Activated T-helper 17 cell treated with anti-CD3 and anti-CD28 coated beads, Interleukin-2, amount 50 U/mL, for 72 hours (primary cell): ENCODE measurements at regions not wholly inside any gene's neighbourhood (a gene's known extent, or its start where the extent isn't known, plus 50 kb on each side); places are given as distances from the start of the nearest gene placed in this dataset.

Source experiments
- ATAC-seq: fragments of 150-1000 bp; cut with Tn5 transposase; replicated peaks from 2 replicates; pipeline ENCODE4 v1.10.0; 2021; ENCODE audit warnings: mild to moderate bottlenecking, moderate library complexity
- H3K27ac Mint-ChIP-seq: one replicate; pipeline ENCODE4 v1.8.0; 2022; ENCODE audit warnings: mixed read lengths
- H3K27me3 Mint-ChIP-seq: one replicate; pipeline ENCODE4 v1.8.0; 2022; ENCODE audit warnings: mixed read lengths
- H3K36me3 Mint-ChIP-seq: one replicate; pipeline ENCODE4 v1.8.0; 2022; ENCODE audit warnings: low read depth, mild to moderate bottlenecking, mixed read lengths
- H3K4me1 Mint-ChIP-seq: one replicate; pipeline ENCODE4 v1.8.0; 2022; ENCODE audit warnings: mixed read lengths
- H3K4me3 Mint-ChIP-seq: one replicate; pipeline ENCODE4 v1.8.0; 2022; ENCODE audit warnings: mild to moderate bottlenecking, mixed read lengths
- H3K9me3 Mint-ChIP-seq: one replicate; pipeline ENCODE4 v1.8.0; 2022; ENCODE audit warnings: mixed read lengths

GRCh38 chr20:51228763-51229162, 205.9 kb upstream of the KCNG1 start:
- no peak for ATAC-seq
- no peaks in the 10 kb centered on the region for H3K4me1 Mint-ChIP-seq
- H3K27ac Mint-ChIP-seq = no peak overlapping the region
- no peaks in the 10 kb centered on the region for H3K36me3 Mint-ChIP-seq
- H3K27me3 Mint-ChIP-seq = peaks cover 18% of the 10 kb centered on the region
- H3K4me3 Mint-ChIP-seq = no peak overlapping the region
- H3K9me3 Mint-ChIP-seq = no peaks in the 10 kb centered on the region

- H3K36me3 Mint-ChIP-seq = no peaks in the 10 kb centered on the region
- H3K9me3 Mint-ChIP-seq = no peaks in the 10 kb centered on the region
- H3K4me1 Mint-ChIP-seq = no peaks in the 10 kb centered on the region
- ATAC-seq = no peak
- no peak overlapping the region for H3K27ac Mint-ChIP-seq
- no peak overlapping the region for H3K4me3 Mint-ChIP-seq
- peaks cover 22% of the 10 kb centered on the region for H3K27me3 Mint-ChIP-seq
Observed at GRCh38 chr20:51227744-51228143, 204.8 kb upstream of the KCNG1 start.

- H3K4me3 Mint-ChIP-seq = no peak overlapping the region
- H3K27ac Mint-ChIP-seq = no peak overlapping the region
- no peak for ATAC-seq
- H3K4me1 Mint-ChIP-seq = peaks cover 3% of the 10 kb centered on the region
- no peaks in the 10 kb centered on the region for H3K36me3 Mint-ChIP-seq
- H3K27me3 Mint-ChIP-seq = peaks cover 38% of the 10 kb centered on the region
- no peaks in the 10 kb centered on the region for H3K9me3 Mint-ChIP-seq
Observed at GRCh38 chr20:51223183-51223720, 200.3 kb upstream of the KCNG1 start.

- Mint-ChIP-seq H3K4me3 (no peak overlapping the region), H3K4me1 (peaks cover 3% of the 10 kb centered on the region), H3K36me3 (no peaks in the 10 kb centered on the region), H3K27ac (no peak overlapping the region), H3K9me3 (no peaks in the 10 kb centered on the region), H3K27me3 (peaks cover 44% of the 10 kb centered on the region)
- no peak for ATAC-seq
Observed at GRCh38 chr20:51221791-51222408, 199.0 kb upstream of the KCNG1 start.

- Mint-ChIP-seq H3K4me1 (peaks cover 3% of the 10 kb centered on the region), H3K9me3 (no peaks in the 10 kb centered on the region), H3K36me3 (no peaks in the 10 kb centered on the region), H3K27ac (no peak overlapping the region), H3K27me3 (peaks cover 51% of the 10 kb centered on the region), H3K4me3 (no peak overlapping the region)
- no peak for ATAC-seq
Observed at GRCh38 chr20:51221103-51221502, 198.2 kb upstream of the KCNG1 start.

- H3K27me3 Mint-ChIP-seq = peaks cover 56% of the 10 kb centered on the region
- peaks cover 3% of the 10 kb centered on the region for H3K4me1 Mint-ChIP-seq
- no peaks in the 10 kb centered on the region for H3K9me3 Mint-ChIP-seq
- H3K4me3 Mint-ChIP-seq = no peak overlapping the region
- no peak overlapping the region for H3K27ac Mint-ChIP-seq
- peak; percentile 32 for ATAC-seq
- H3K36me3 Mint-ChIP-seq = no peaks in the 10 kb centered on the region
Observed at GRCh38 chr20:51220293-51220706, 197.4 kb upstream of the KCNG1 start.

- Mint-ChIP-seq H3K9me3 (no peaks in the 10 kb centered on the region), H3K36me3 (no peaks in the 10 kb centered on the region), H3K27ac (no peak overlapping the region), H3K4me3 (no peak overlapping the region), H3K27me3 (peaks cover 62% of the 10 kb centered on the region), H3K4me1 (peaks cover 3% of the 10 kb centered on the region)
- no peak for ATAC-seq
Observed at GRCh38 chr20:51219544-51219943, 196.6 kb upstream of the KCNG1 start.

- H3K4me3 Mint-ChIP-seq = no peak overlapping the region
- H3K27me3 Mint-ChIP-seq = peaks cover 66% of the 10 kb centered on the region
- H3K4me1 Mint-ChIP-seq = peaks cover 3% of the 10 kb centered on the region
- ATAC-seq = no peak
- no peaks in the 10 kb centered on the region for H3K36me3 Mint-ChIP-seq
- no peaks in the 10 kb centered on the region for H3K9me3 Mint-ChIP-seq
- H3K27ac Mint-ChIP-seq = no peak overlapping the region
Observed at GRCh38 chr20:51218603-51219002, 195.7 kb upstream of the KCNG1 start.

- Mint-ChIP-seq H3K9me3 (no peaks in the 10 kb centered on the region), H3K27ac (no peak overlapping the region), H3K27me3 (peaks cover 61% of the 10 kb centered on the region), H3K4me1 (peaks cover 3% of the 10 kb centered on the region), H3K36me3 (no peaks in the 10 kb centered on the region), H3K4me3 (no peak overlapping the region)
- ATAC-seq = no peak
Observed at GRCh38 chr20:51217347-51218045, 194.6 kb upstream of the KCNG1 start.

- no peaks in the 10 kb centered on the region for H3K36me3 Mint-ChIP-seq
- ATAC-seq = no peak
- H3K9me3 Mint-ChIP-seq = no peaks in the 10 kb centered on the region
- no peak overlapping the region for H3K4me3 Mint-ChIP-seq
- H3K27me3 Mint-ChIP-seq = peaks cover 63% of the 10 kb centered on the region
- H3K27ac Mint-ChIP-seq = no peak overlapping the region
- peaks cover 3% of the 10 kb centered on the region for H3K4me1 Mint-ChIP-seq
Observed at GRCh38 chr20:51216850-51217249, 193.9 kb upstream of the KCNG1 start.

- no peaks in the 10 kb centered on the region for H3K36me3 Mint-ChIP-seq
- ATAC-seq = no peak
- H3K27ac Mint-ChIP-seq = no peak overlapping the region
- H3K27me3 Mint-ChIP-seq = peaks cover 62% of the 10 kb centered on the region
- no peaks in the 10 kb centered on the region for H3K9me3 Mint-ChIP-seq
- no peaks in the 10 kb centered on the region for H3K4me1 Mint-ChIP-seq
- no peak overlapping the region for H3K4me3 Mint-ChIP-seq
Observed at GRCh38 chr20:51212816-51213215, 189.9 kb upstream of the KCNG1 start.

GRCh38 chr20:51211191-51211590, 188.3 kb upstream of the KCNG1 start:
- no peaks in the 10 kb centered on the region for H3K36me3 Mint-ChIP-seq
- no peaks in the 10 kb centered on the region for H3K4me1 Mint-ChIP-seq
- H3K4me3 Mint-ChIP-seq = no peak overlapping the region
- ATAC-seq = no peak
- no peaks in the 10 kb centered on the region for H3K9me3 Mint-ChIP-seq
- H3K27me3 Mint-ChIP-seq = peaks cover 60% of the 10 kb centered on the region
- H3K27ac Mint-ChIP-seq = no peak overlapping the region

GRCh38 chr20:51210084-51210483, 187.2 kb upstream of the KCNG1 start:
- no peak overlapping the region for H3K27ac Mint-ChIP-seq
- H3K4me1 Mint-ChIP-seq = no peaks in the 10 kb centered on the region
- peak; percentile 40 for ATAC-seq
- H3K4me3 Mint-ChIP-seq = no peak overlapping the region
- H3K9me3 Mint-ChIP-seq = no peaks in the 10 kb centered on the region
- no peaks in the 10 kb centered on the region for H3K36me3 Mint-ChIP-seq
- peaks cover 52% of the 10 kb centered on the region for H3K27me3 Mint-ChIP-seq

- Mint-ChIP-seq H3K4me3 (no peak overlapping the region), H3K27me3 (peaks cover 46% of the 10 kb centered on the region), H3K9me3 (no peaks in the 10 kb centered on the region), H3K27ac (no peak overlapping the region), H3K36me3 (no peaks in the 10 kb centered on the region), H3K4me1 (no peaks in the 10 kb centered on the region)
- no peak for ATAC-seq
Observed at GRCh38 chr20:51208162-51208561, 185.3 kb upstream of the KCNG1 start.

GRCh38 chr20:51206032-51206662, 183.2 kb upstream of the KCNG1 start:
- Mint-ChIP-seq H3K36me3 (no peaks in the 10 kb centered on the region), H3K4me1 (no peaks in the 10 kb centered on the region), H3K4me3 (no peak overlapping the region), H3K27me3 (peaks cover 40% of the 10 kb centered on the region), H3K9me3 (no peaks in the 10 kb centered on the region), H3K27ac (no peak overlapping the region)
- no peak for ATAC-seq
